ENCODE measurements at regions not wholly inside any gene's neighbourhood (a gene's known extent, or its start where the extent isn't known, plus 50 kb on each side); places are given as distances from the start of the nearest gene placed in this dataset.

GRCh38 chr20:60064554-60065196 lies 106.5 kb downstream of the CDH26 start:
- DNase-seq (ENCODE audit: low spot score), result no peak
- intact Hi-C loops (cut with DNase I), result no loop called here

DNA sequence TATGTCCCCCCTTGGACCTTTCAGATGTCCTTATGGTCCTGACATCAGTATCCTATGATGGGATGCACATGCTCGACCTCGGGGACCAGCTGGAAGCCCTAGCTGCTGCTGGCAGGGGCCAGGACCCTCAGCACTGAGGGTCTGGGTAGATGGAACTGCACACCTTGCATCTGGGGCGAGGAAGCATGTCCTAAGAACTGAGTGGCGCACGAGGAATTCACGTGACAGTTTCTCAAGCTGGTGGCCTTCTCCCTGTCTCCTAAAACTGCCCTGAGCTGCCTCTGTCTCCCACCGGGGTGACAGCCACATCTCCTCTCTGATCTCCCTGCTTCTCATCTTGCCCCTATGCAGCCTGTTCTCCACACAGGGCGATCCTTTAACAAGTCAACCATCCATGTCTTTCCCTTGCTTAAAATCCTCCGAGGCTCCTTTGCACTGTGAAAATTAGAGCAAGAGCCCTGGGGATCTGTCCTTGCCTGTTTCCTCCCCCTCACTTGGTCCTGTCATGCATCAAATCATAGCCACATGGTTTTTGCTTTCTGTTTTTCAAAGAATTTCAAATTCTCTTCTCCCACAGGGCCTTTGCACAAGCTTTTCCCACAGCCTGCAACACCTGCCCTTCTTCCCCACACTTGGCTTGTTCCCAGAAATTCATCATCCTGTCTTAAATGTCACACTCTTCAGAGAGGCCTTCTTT lies 107.7 kb downstream of the CDH26 start:
- intact Hi-C loops (cut with DNase I), result no loop called here
- no peak for DNase-seq (ENCODE audit: low spot score)

- intact Hi-C loops (cut with DNase I), result no loop called here
- no peak for DNase-seq (ENCODE audit: low spot score)
These were observed 108.2 kb downstream of the CDH26 start for GRCh38 chr20:60066438-60066823.

DNA sequence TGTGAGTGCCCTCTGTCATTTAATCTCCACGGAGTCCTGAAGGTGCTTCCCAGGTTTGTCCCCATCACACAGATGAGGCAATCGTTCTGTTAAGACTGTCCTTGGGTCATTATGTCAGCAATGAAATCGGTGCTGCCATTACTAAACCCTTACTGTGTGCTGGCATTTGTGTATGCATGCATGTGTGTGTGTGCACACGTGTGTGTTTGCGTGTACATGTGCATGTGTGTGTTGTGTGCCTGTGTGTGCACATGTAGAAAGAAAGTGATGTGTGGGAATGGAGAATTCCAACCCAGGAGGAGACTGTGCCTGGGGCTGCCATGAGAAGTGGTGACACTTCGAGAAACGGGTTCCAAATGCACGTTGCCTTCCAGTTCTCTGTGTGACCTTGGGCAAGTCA lies 110.3 kb downstream of the CDH26 start:
- no peak for DNase-seq (ENCODE audit: low spot score)
- intact Hi-C loops (cut with DNase I), result no loop called here

DNA sequence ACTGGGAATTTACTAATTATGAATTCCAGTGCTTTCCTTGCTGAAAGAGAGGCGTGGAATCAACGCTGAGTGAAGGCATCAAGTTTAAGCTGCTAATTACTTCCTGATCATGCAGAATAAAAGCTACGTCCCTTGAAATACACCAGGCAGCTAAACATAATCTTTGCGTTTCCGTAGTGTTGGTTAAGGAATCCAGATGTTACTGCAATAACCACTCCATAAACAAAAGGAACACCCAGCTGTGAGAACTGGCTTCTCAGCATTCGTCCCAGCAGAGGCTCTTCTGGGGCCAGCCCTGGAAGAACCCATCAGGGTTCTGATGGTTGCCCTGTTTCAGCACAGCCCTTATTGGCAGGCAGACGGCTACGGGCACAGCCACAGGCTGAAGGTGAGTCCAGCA lies 111.4 kb downstream of the CDH26 start:
- intact Hi-C loops (cut with DNase I), result no loop called here
- DNase-seq (ENCODE audit: low spot score), result no peak

DNA sequence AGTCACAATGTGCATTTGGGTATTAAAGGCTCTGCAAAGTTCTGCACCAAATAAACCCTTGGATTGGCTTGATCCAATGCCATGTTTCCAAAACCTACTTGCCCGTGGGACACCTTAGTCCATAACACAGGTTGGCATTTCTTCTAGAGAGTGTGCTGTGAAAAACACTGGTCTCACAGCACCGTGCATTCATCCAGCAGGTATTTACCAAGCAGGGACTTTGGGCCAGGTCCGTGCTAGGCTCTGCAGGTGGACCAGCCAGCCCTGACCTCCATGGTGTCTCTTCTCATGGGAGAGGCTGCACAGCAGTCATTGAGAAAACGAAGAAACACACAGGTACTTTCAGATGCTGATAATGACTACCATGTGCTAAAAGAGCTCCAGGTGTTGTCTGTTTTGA lies 112.6 kb downstream of the CDH26 start:
- intact Hi-C loops (cut with DNase I), result no loop called here

DNA sequence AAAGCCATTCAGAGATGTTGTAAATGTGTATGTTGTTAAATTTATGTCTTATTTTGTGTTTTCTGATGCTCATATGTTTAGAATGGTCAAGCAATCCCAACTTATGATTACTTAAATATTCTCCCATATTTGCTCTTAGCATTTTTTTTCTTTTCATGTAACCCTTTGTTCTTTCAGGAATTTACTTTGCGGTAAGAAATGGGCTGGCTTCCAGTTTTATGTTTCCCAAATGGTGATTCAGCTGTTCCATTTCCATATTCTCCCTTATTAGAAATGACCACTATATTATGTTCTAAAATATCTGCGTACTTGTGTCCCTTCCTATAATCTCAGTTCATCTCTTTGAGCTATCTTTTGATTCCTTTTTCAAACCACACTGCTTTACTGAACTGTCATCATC lies 113.7 kb downstream of the CDH26 start:
- intact Hi-C loops (cut with DNase I), result no loop called here
- DNase-seq (ENCODE audit: low spot score), result no peak

More for the DNA sequence above, 112.6 kb downstream of the CDH26 start:
- DNase-seq (ENCODE audit: low spot score), result no peak

DNA sequence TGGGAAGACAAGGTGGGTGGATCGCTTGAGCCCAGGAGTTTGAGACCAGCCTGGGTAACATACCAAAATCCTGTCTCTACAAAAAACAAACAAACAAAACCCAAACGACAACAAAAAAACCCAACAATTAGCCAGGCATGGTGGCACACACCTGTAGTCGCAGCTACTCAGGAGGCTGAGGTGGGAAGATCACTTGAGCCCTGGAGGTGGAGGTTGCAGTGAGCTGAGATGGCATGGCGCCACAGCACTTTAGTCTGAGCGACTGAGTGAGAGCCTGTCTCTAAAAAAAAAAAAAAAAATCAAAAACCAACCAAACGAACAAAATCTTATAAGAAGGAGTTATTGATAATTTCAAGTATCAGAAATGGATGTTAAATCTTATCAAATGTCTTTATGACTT lies 114.9 kb downstream of the CDH26 start:
- no peak for DNase-seq (ENCODE audit: low spot score)
- intact Hi-C loops (cut with DNase I), result no loop called here

DNA sequence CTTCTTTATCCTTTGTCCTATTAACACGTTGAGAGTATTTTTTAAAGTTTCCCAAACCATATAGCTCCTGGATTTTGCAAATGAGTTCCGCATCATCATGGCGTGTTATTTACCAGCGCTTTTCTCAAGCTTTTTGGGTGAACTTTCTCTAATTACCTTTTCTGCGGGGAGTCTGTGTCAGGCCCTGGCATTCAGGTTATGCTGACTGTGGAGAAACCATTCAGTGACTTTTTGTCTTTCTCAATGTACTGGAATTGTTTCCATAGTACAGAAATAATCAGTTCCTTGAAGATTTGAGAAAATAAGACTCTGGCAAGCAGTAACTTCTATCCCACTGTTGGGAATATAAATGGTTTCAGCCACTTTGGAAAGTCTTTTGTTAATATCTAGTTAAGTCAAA lies 115.3 kb downstream of the CDH26 start:
- intact Hi-C loops (cut with DNase I), result no loop called here
- no peak for DNase-seq (ENCODE audit: low spot score)

DNA sequence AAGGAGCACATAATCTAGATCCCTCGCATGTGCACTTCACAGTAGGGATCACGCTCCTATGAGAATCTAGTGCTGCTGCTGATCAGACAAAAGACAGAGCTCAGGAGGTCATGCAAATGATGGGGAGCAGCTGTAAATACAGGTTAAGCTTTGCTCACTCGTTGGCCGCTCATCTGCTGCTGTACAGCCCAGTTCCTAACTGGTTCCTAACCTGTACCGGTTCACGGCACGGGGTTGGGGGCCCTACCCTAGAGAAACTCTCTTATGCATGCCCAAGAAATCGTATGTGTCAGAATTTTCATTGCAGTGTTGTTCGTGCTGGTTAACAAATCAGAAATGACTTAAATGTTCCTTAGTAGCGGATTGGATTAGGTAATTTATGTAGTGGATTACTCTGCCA lies 116.1 kb downstream of the CDH26 start:
- no peak for DNase-seq (ENCODE audit: low spot score)
- intact Hi-C loops (cut with DNase I), result no loop called here

DNA sequence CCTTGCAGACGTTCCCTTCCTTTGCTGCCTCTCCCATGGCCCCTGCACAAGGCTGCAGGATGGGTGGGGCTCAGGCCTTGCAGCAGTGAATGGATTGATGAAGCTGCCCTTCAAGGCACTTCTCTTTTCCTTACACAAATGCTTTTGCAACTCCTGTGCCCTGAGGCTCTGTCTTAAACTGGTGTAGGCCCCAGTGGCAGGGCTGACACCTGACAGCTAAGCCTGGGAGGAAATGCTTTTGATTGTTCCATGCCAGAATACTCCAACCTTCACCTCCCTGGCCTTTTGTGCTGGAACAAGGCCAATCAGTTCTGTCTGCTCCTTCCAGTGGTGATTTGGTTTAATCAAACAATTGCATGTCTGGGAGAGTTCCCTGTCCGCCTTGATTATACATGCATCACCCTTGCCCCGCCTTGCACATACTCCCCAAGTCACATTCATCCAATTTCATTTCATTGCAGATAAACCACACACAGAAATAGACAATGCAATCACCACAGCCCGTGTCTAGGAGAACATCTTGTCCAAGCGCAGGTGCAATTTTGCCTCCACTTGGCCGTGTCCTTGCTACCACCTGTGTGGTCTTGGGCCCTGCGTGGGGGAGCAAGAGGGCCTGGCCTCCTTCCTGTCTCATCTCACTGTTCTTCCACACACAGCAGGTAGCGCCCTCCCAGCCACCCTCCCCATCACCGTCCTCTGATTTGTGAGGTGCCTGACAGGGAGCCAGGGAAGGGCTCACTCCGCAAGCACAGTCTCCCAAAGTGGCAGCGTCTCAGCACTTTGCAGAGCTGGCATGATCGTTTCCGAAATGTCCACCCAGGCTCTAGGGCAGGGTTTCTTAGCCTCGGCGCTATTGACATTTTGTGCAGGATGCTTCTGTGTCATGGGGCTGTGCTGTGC lies 120.4 kb downstream of the CDH26 start:
- DNase-seq (ENCODE audit: low spot score), result no peak
- intact Hi-C loops (cut with DNase I), result no loop called here

- no peak for DNase-seq (ENCODE audit: low spot score)
- intact Hi-C loops (cut with DNase I), result no loop called here
These were observed 122.2 kb downstream of the CDH26 start for GRCh38 chr20:60080401-60080800.

DNA sequence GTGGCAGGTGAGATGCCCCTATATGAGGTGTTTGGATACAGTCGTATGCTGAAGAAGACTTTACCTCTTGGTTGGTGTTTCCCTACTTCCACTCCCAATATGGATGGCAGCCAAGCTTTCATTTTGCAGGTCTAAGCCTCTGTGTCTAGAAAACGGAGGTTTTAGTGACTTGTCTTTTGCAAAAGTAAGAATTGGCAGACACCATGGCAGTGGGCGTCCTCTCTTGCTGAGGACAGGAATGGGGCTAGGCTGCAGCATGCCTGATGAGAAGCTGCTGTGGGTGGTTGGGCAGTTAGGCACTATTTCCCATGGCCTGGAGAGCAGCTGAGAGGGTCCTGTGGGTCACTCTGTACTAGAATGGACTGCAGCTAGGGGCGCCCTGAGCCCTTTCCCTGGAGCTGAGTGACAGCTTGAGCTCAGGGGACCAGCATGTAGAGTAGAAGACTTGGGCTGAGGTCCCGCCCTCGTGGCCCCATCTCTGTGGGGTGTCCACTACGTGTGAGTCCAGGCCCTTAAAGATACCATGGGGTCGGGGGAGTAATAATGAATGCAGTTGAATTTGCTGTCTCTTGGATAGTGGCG lies 127.4 kb downstream of the CDH26 start:
- intact Hi-C loops (cut with DNase I), result no loop called here
- no peak for DNase-seq (ENCODE audit: low spot score)

DNA sequence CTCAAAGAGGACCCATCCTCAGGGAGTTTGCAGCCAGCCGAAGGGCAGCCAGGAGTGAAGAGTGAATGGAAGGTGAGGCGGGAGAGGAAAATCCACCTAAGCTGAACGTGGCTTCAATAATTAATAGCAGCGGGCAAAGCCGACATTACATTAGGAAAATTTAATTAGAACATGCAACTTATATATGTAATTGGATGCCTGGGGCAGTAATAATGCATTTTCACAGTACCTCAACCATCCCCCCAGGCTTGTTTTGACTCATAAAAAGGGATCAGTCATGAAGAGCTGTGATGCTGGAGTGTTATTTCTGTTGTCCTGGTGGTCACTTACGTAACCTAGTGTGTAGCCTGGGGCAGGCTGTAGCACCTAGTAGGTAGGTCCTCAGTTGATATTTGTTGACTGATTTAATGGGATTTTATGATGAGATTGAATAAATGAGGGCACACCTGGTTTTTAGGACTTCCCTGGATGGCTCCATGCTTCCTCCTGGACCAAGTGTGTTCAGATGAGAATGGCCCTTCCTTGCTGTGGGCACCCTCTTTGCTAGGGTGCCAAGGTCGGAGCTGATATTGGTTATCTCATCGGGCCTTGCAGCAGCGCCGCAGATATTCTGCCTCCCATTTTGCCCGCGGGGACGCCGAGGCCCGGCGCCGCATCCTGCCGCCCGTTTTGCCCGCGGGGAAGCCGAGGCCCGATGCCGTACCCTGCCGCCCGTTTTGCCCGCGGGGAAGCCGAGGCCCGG lies 128.8 kb downstream of the CDH26 start:
- DNase-seq (ENCODE audit: low spot score), result no peak
- intact Hi-C loops (cut with DNase I), result no loop called here

GRCh38 chr20:60087563-60088105 lies 129.4 kb downstream of the CDH26 start:
- intact Hi-C loops (cut with DNase I), result no loop called here
- no peak for DNase-seq (ENCODE audit: low spot score)

- no peak for DNase-seq (ENCODE audit: low spot score)
- intact Hi-C loops (cut with DNase I), result no loop called here
These were observed 130.0 kb downstream of the CDH26 start for GRCh38 chr20:60088236-60088635.

- intact Hi-C loops (cut with DNase I), result no loop called here
- DNase-seq (ENCODE audit: low spot score), result no peak
These were observed 132.4 kb downstream of the CDH26 start for GRCh38 chr20:60090631-60091030.

DNA sequence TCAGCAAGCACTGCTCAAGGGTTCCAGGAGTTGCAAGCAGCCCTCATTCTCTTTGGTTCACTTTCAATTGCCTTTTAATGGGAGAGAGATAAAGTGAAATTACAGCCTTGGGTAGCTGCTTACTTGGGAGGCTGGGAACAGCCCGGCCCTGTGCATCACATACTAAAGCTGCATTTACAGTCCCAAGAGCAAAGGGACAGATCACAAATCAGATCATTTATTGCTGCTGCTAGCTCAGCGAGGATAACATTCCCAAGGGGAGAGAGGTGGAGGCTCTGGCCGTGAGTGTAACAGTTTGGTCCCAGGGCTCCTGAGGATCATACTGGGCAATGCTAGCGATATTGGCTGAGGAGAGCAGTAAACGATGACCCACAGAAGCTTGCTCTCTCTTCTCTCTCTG lies 133.1 kb downstream of the CDH26 start:
- intact Hi-C loops (cut with DNase I), result no loop called here
- DNase-seq (ENCODE audit: low spot score), result no peak

GRCh38 chr20:60091861-60092260 lies 133.6 kb downstream of the CDH26 start:
- no peak for DNase-seq (ENCODE audit: low spot score)
- intact Hi-C loops (cut with DNase I), result no loop called here

Measured in posterior vena cava (tissue), 2 donors.